KMS-11 (cell line): ENCODE measurements at regions not wholly inside any gene's neighbourhood (a gene's known extent, or its start where the extent isn't known, plus 50 kb on each side); places are given as distances from the start of the nearest gene placed in this dataset.

Experiments
- H2AFZ ChIP-seq: fragments of 200-600 bp; sonication (generic); 2 replicates; pipeline ENCODE4 v1.6.1; 2016; ENCODE audit warnings: antibody characterized with exemption, mixed run types, low read depth
- H3K27ac ChIP-seq: fragments of 200-600 bp; sonication (generic); 2 replicates; pipeline ENCODE4 v1.6.1; 2016; ENCODE audit warnings: mild to moderate bottlenecking, mixed run types
- H3K27me3 ChIP-seq: fragments of 200-600 bp; sonication (generic); 2 replicates; pipeline ENCODE4 v1.6.1; 2017; ENCODE audit warnings: mild to moderate bottlenecking, low read depth, mixed run types, moderate library complexity; ENCODE audit not compliant: insufficient read depth
- H3K36me3 ChIP-seq: fragments of 200-600 bp; sonication (generic); 2 replicates; pipeline ENCODE4 v1.6.1; 2017; ENCODE audit warnings: mild to moderate bottlenecking, mixed run types; ENCODE audit not compliant: insufficient read depth
- H3K4me1 ChIP-seq: fragments of 200-600 bp; sonication (generic); 2 replicates; pipeline ENCODE4 v1.6.1; 2016; ENCODE audit warnings: mild to moderate bottlenecking, low read depth, mixed run types; ENCODE audit not compliant: poor library complexity, severe bottlenecking
- H3K4me2 ChIP-seq: fragments of 200-600 bp; sonication (generic); 2 replicates; pipeline ENCODE4 v1.7.0; 2016; ENCODE audit warnings: mild to moderate bottlenecking, mixed run types
- H3K4me3 ChIP-seq: fragments of 200-600 bp; sonication (generic); IDR thresholded peaks from 2 replicates; pipeline ENCODE4 v1.6.1; 2017; ENCODE audit warnings: low read depth, low read length, mixed read lengths; ENCODE audit not compliant: insufficient read depth
- H3K79me2 ChIP-seq: fragments of 200-600 bp; sonication (generic); 2 replicates; pipeline ENCODE4 v1.6.1; 2016; ENCODE audit warnings: low read depth, mixed run types; ENCODE audit not compliant: insufficient read depth
- H3K9ac ChIP-seq: fragments of 200-600 bp; sonication (generic); 2 replicates; pipeline ENCODE4 v1.6.1; 2016; ENCODE audit warnings: mild to moderate bottlenecking, mixed run types
- H4K20me1 ChIP-seq: fragments of 200-600 bp; sonication (generic); 2 replicates; pipeline ENCODE4 v1.6.1; 2016; ENCODE audit warnings: mild to moderate bottlenecking, mixed run types; ENCODE audit not compliant: insufficient read depth
- TF ChIP-seq, protein P1 (sequence below): fragments of 200-600 bp; sonication (generic); conservative IDR thresholded peaks from 2 replicates; pipeline ENCODE4 v1.6.1; 2017; ENCODE audit warnings: low read depth, mild to moderate bottlenecking, antibody characterized with exemption, low read length, moderate library complexity, mixed read lengths

DNA sequence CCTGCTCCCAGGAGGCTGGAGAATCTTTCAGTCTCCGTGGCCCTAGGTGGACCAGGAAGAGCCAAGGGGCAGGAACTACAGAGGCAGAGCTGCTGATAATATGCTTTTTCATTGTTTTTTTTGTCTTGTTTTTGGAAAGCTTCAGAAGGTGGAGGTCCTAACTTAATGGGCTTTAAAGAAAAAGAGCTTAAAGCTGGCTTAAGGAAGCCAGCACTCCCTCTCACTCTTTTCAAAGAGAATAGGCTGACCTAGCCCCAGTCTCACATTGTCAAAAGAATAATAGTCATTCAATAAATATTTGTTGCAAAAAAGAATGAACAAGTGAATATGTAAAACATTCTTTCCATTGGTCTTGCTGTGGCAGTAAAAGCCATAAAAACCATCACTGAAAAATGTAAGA, 61.0 kb upstream of the RRP15 start:
- no peaks in the 10 kb centered on the region for H3K79me2 ChIP-seq
- no peak overlapping the region for H2AFZ ChIP-seq
- no peak overlapping the region for H3K4me3 ChIP-seq
- no peak overlapping the region for H3K9ac ChIP-seq
- TF ChIP-seq, protein P1, sequence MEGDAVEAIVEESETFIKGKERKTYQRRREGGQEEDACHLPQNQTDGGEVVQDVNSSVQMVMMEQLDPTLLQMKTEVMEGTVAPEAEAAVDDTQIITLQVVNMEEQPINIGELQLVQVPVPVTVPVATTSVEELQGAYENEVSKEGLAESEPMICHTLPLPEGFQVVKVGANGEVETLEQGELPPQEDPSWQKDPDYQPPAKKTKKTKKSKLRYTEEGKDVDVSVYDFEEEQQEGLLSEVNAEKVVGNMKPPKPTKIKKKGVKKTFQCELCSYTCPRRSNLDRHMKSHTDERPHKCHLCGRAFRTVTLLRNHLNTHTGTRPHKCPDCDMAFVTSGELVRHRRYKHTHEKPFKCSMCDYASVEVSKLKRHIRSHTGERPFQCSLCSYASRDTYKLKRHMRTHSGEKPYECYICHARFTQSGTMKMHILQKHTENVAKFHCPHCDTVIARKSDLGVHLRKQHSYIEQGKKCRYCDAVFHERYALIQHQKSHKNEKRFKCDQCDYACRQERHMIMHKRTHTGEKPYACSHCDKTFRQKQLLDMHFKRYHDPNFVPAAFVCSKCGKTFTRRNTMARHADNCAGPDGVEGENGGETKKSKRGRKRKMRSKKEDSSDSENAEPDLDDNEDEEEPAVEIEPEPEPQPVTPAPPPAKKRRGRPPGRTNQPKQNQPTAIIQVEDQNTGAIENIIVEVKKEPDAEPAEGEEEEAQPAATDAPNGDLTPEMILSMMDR: no peak
- no peak overlapping the region for H3K27ac ChIP-seq
- H3K4me1 ChIP-seq: no peaks in the 10 kb centered on the region
- H3K4me2 ChIP-seq: no peak overlapping the region
- no peaks in the 10 kb centered on the region for H3K36me3 ChIP-seq
- no peaks in the 10 kb centered on the region for H4K20me1 ChIP-seq
- H3K27me3 ChIP-seq: no peaks in the 10 kb centered on the region

DNA sequence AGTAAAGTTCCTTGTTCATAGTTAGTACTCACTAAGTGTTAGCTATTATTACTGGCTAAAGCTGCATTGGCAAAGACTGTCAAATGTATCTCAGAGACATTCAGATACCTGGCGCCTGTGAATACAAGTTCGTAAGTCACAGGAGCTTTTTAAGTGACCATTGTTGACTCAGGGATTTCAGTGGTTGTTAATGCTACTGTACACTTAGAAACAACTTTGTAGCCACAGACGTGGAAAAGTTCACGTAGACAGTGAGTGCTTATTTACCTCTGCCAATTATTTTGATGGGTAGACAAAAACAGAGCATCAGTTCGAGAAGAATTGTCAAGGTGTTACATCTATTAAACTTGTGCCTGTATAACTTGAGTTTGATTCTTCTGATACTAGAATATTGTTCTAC, 59.1 kb upstream of the RRP15 start:
- TF ChIP-seq, protein P1: no peak
- H3K27ac ChIP-seq: no peak overlapping the region
- H3K4me3 ChIP-seq: no peak overlapping the region
- no peak overlapping the region for H3K4me2 ChIP-seq
- H4K20me1 ChIP-seq: no peaks in the 10 kb centered on the region
- H3K4me1 ChIP-seq: no peaks in the 10 kb centered on the region
- H3K36me3 ChIP-seq: no peaks in the 10 kb centered on the region
- no peaks in the 10 kb centered on the region for H3K27me3 ChIP-seq
- H3K9ac ChIP-seq: no peak overlapping the region
- no peaks in the 10 kb centered on the region for H3K79me2 ChIP-seq
- no peak overlapping the region for H2AFZ ChIP-seq
